Glutamatergic neuron (in vitro differentiated cells): ENCODE measurements at regions not wholly inside any gene's neighbourhood (a gene's known extent, or its start where the extent isn't known, plus 50 kb on each side); places are given as distances from the start of the nearest gene placed in this dataset.

Experiments
- DNase-seq: peaks from one replicate; pipeline ENCODE4 v3.0.0; 2022
- H3K27ac Mint-ChIP-seq: one replicate; pipeline ENCODE4 v1.8.0; 2020; ENCODE audit warnings: mild to moderate bottlenecking, mixed read lengths, inconsistent platforms; ENCODE audit not compliant: unreplicated experiment
- H3K27me3 Mint-ChIP-seq: one replicate; pipeline ENCODE4 v1.8.0; 2020; ENCODE audit warnings: mild to moderate bottlenecking, moderate library complexity, mixed read lengths, inconsistent platforms; ENCODE audit not compliant: unreplicated experiment
- H3K36me3 Mint-ChIP-seq: one replicate; pipeline ENCODE4 v1.8.0; 2020; ENCODE audit warnings: mild to moderate bottlenecking, mixed read lengths, inconsistent platforms; ENCODE audit not compliant: unreplicated experiment
- H3K4me1 Mint-ChIP-seq: one replicate; pipeline ENCODE4 v1.8.0; 2020; ENCODE audit warnings: mild to moderate bottlenecking, low read depth, mixed read lengths, inconsistent platforms; ENCODE audit not compliant: unreplicated experiment
- H3K4me3 Mint-ChIP-seq: one replicate; pipeline ENCODE4 v1.8.0; 2020; ENCODE audit warnings: mild to moderate bottlenecking, mixed read lengths, inconsistent platforms; ENCODE audit not compliant: unreplicated experiment
- H3K9me3 Mint-ChIP-seq: one replicate; pipeline ENCODE4 v1.8.0; 2020; ENCODE audit warnings: mild to moderate bottlenecking, moderate library complexity, mixed read lengths, inconsistent platforms; ENCODE audit not compliant: unreplicated experiment
- CTCF ChIP-seq: fragments of 200-600 bp; sonication (generic); IDR thresholded peaks from one replicate; pipeline ENCODE4 v1.5.0; 2021; ENCODE audit not compliant: partially characterized antibody, unreplicated experiment

- Mint-ChIP-seq H3K27me3 (no peaks in the 10 kb centered on the region), H3K4me3 (no peak overlapping the region), H3K9me3 (no peaks in the 10 kb centered on the region), H3K4me1 (peaks cover 3% of the 10 kb centered on the region), H3K27ac (no peak overlapping the region), H3K36me3 (peaks cover 3% of the 10 kb centered on the region)
- DNase-seq = no peak
- TF ChIP-seq CTCF = no peak
Observed at GRCh38 chr11:37087650-37088572, 489.9 kb upstream of the RAG2 start.

- no peak for DNase-seq
- H3K27ac Mint-ChIP-seq = no peak overlapping the region
- peaks cover 3% of the 10 kb centered on the region for H3K36me3 Mint-ChIP-seq
- H3K4me1 Mint-ChIP-seq = peaks cover 5% of the 10 kb centered on the region
- TF ChIP-seq CTCF = no peak
- no peak overlapping the region for H3K4me3 Mint-ChIP-seq
- no peaks in the 10 kb centered on the region for H3K9me3 Mint-ChIP-seq
- no peaks in the 10 kb centered on the region for H3K27me3 Mint-ChIP-seq
Observed at GRCh38 chr11:37078521-37078920, 480.5 kb upstream of the RAG2 start.

- Mint-ChIP-seq H3K36me3 (no peaks in the 10 kb centered on the region), H3K9me3 (no peaks in the 10 kb centered on the region), H3K27ac (no peak overlapping the region), H3K27me3 (no peaks in the 10 kb centered on the region), H3K4me1 (peaks cover 5% of the 10 kb centered on the region), H3K4me3 (no peak overlapping the region)
- DNase-seq = no peak
- TF ChIP-seq CTCF = no peak
Observed at GRCh38 chr11:37076866-37077265, 478.8 kb upstream of the RAG2 start.

- Mint-ChIP-seq H3K4me3 (no peak overlapping the region), H3K27me3 (no peaks in the 10 kb centered on the region), H3K4me1 (peaks cover 10% of the 10 kb centered on the region), H3K36me3 (no peaks in the 10 kb centered on the region), H3K9me3 (peaks cover 3% of the 10 kb centered on the region), H3K27ac (no peak overlapping the region)
- TF ChIP-seq CTCF = no peak
- DNase-seq = no peak
Observed at GRCh38 chr11:37072538-37073055, 474.6 kb upstream of the RAG2 start.

- Mint-ChIP-seq H3K27me3 (no peaks in the 10 kb centered on the region), H3K36me3 (no peaks in the 10 kb centered on the region), H3K4me1 (no peaks in the 10 kb centered on the region), H3K9me3 (no peaks in the 10 kb centered on the region), H3K27ac (no peak overlapping the region), H3K4me3 (no peak overlapping the region)
- no peak for TF ChIP-seq CTCF
- DNase-seq = no peak
Observed at GRCh38 chr11:37050311-37050710, 452.3 kb upstream of the RAG2 start.
